ENCODE measurements at regions not wholly inside any gene's neighbourhood (a gene's known extent, or its start where the extent isn't known, plus 50 kb on each side); places are given as distances from the start of the nearest gene placed in this dataset.

GRCh38 chr2:12381543-12382325, 335.0 kb upstream of the TRIB2 start:
- H3K4me1 ChIP-seq, result no peaks in the 10 kb centered on the region
- no peaks in the 10 kb centered on the region for H3K27me3 ChIP-seq
- DNase-seq, result no peak
- H3K9me3 ChIP-seq, result no peaks in the 10 kb centered on the region
- intact Hi-C loops (cut with DNase I), result no loop called here
- H3K27ac ChIP-seq, result no peak overlapping the region
- whole genome bisulfite sequencing, 2 donors, result 78 to 80% methylated on average over 2 of the region's 2 CpGs
- no peaks in the 10 kb centered on the region for H3K36me3 ChIP-seq
- H3K4me3 ChIP-seq (replicated peaks in 1 of 3), result no peak overlapping the region
- TF ChIP-seq CTCF (IDR thresholded peaks at IDR 0.05), result no peak
- no peak for TF ChIP-seq POLR2A (IDR thresholded peaks at IDR 0.05)

- Histone ChIP-seq H3K36me3 (no peaks in the 10 kb centered on the region), H3K4me1 (no peaks in the 10 kb centered on the region), H3K4me3 (replicated peaks in 1 of 3) (no peak overlapping the region), H3K9me3 (no peaks in the 10 kb centered on the region), H3K27me3 (no peaks in the 10 kb centered on the region), H3K27ac (no peak overlapping the region)
- TF ChIP-seq POLR2A (IDR thresholded peaks at IDR 0.05), result no peak
- no peak for TF ChIP-seq CTCF (IDR thresholded peaks at IDR 0.05)
- WGBS, 2 donors, result 79 to 86% methylated on average over 4 of the region's 4 CpGs
- intact Hi-C loops (cut with DNase I), result no loop called here
- no peak for DNase-seq
Measured at GRCh38 chr2:12382366-12382765, 334.4 kb upstream of the TRIB2 start.

- intact Hi-C loops (cut with DNase I), result no loop called here
- no peak overlapping the region for H3K27ac ChIP-seq
- no peaks in the 10 kb centered on the region for H3K36me3 ChIP-seq
- no peaks in the 10 kb centered on the region for H3K27me3 ChIP-seq
- no peaks in the 10 kb centered on the region for H3K9me3 ChIP-seq
- DNase-seq, result no peak
- no peak for TF ChIP-seq CTCF (IDR thresholded peaks at IDR 0.05)
- no peak for TF ChIP-seq POLR2A (IDR thresholded peaks at IDR 0.05)
- no peak overlapping the region for H3K4me3 ChIP-seq (replicated peaks in 1 of 3)
- H3K4me1 ChIP-seq, result no peaks in the 10 kb centered on the region
- WGBS, 2 donors, result 79 to 81% methylated on average over 9 of the region's 9 CpGs
Measured at GRCh38 chr2:12389344-12390045, 327.2 kb upstream of the TRIB2 start.

- 77 to 83% methylated on average over 2 of the region's 2 CpGs for WGBS, 2 donors
- Histone ChIP-seq H3K9me3 (no peaks in the 10 kb centered on the region), H3K27ac (no peak overlapping the region), H3K4me3 (replicated peaks in 1 of 3) (no peak overlapping the region), H3K27me3 (no peaks in the 10 kb centered on the region), H3K36me3 (no peaks in the 10 kb centered on the region), H3K4me1 (no peaks in the 10 kb centered on the region)
- intact Hi-C loops (cut with DNase I), result no loop called here
- no peak for TF ChIP-seq POLR2A (IDR thresholded peaks at IDR 0.05)
- no peak for TF ChIP-seq CTCF (IDR thresholded peaks at IDR 0.05)
- no peak for DNase-seq
Measured at GRCh38 chr2:12391116-12391515, 325.6 kb upstream of the TRIB2 start.

- Histone ChIP-seq H3K27me3 (no peaks in the 10 kb centered on the region), H3K27ac (no peak overlapping the region), H3K4me3 (replicated peaks in 1 of 3) (no peak overlapping the region), H3K9me3 (no peaks in the 10 kb centered on the region), H3K4me1 (no peaks in the 10 kb centered on the region), H3K36me3 (no peaks in the 10 kb centered on the region)
- DNase-seq, result no peak
- WGBS, 2 donors, result 75% methylated on average over 6 of the region's 6 CpGs
- no peak for TF ChIP-seq CTCF (IDR thresholded peaks at IDR 0.05)
- no peak for TF ChIP-seq POLR2A (IDR thresholded peaks at IDR 0.05)
- intact Hi-C loops (cut with DNase I), result no loop called here
Measured at GRCh38 chr2:12396699-12397098, 320.0 kb upstream of the TRIB2 start.
